ENCODE measurements at regions not wholly inside any gene's neighbourhood (a gene's known extent, or its start where the extent isn't known, plus 50 kb on each side); places are given as distances from the start of the nearest gene placed in this dataset.
"Not testable (repeated sequence)": the region's sequence is repeated elsewhere in the genome, so short reads cannot be mapped to it uniquely, and the experiment has no call there.

GRCh38 chr9:67461796-67462757, 396.7 kb upstream of the ANKRD20A1 start:
- H4K20me1 ChIP-seq (ENCODE audit: insufficient read depth, low read length); H3K79me2 ChIP-seq (ENCODE audit: insufficient read depth, low read length); BruUV-seq (replicated peaks); intact Hi-C loops (cut with micrococcal nuclease; ENCODE audit: unreplicated experiment); H3K4me3 ChIP-seq (replicated peaks in 1 of 3; ENCODE audit: insufficient read depth in 1 of 3, low read depth in 2 of 3, low read length in 3 of 3); in situ Hi-C loops (cut with HindIII; ENCODE audit: extremely low pct_ligation_motif_present, low pct_unique_long_range_greater_than_20kb); POLR2A ChIA-PET; H3K4me2 ChIP-seq (ENCODE audit: low read depth, low read length); H3K9ac ChIP-seq (ENCODE audit: insufficient read depth, low read depth, low read length); H3K27me3 ChIP-seq (ENCODE audit: control insufficient read depth in 1 of 2, insufficient read depth in 2 of 2, low read length in 2 of 2); H3K27ac ChIP-seq (ENCODE audit: extremely low read length, insufficient read depth, low read length); DNase-seq (ENCODE audit: low spot score); H3K9me3 ChIP-seq (ENCODE audit: low read length); H3K4me1 ChIP-seq (ENCODE audit: insufficient read depth, low read length); H2AFZ ChIP-seq (ENCODE audit: low read length); CTCF ChIA-PET (ENCODE audit: low intra/inter-chr PET ratio, low total read pairs); H3K36me3 ChIP-seq (replicated peaks in 1 of 2; ENCODE audit: control insufficient read depth in 1 of 2, insufficient read depth in 2 of 2, low read length in 2 of 2); FAIRE-seq: not testable (repeated sequence)
- peak; percentile 81 for ATAC-seq
- WGBS (ENCODE audit: low lambda C conversion rate) = no CpG with 5 or more reads among the region's 25 CpGs

GRCh38 chr9:67452941-67453340, 405.8 kb upstream of the ANKRD20A1 start:
- H3K4me3 ChIP-seq (replicated peaks in 1 of 3; ENCODE audit: insufficient read depth in 1 of 3, low read depth in 2 of 3, low read length in 3 of 3); H3K4me2 ChIP-seq (ENCODE audit: low read depth, low read length); in situ Hi-C loops (cut with HindIII; ENCODE audit: extremely low pct_ligation_motif_present, low pct_unique_long_range_greater_than_20kb); intact Hi-C loops (cut with micrococcal nuclease; ENCODE audit: unreplicated experiment); H3K27me3 ChIP-seq (ENCODE audit: control insufficient read depth in 1 of 2, insufficient read depth in 2 of 2, low read length in 2 of 2); H3K4me1 ChIP-seq (ENCODE audit: insufficient read depth, low read length); ATAC-seq; H2AFZ ChIP-seq (ENCODE audit: low read length); H3K36me3 ChIP-seq (replicated peaks in 1 of 2; ENCODE audit: control insufficient read depth in 1 of 2, insufficient read depth in 2 of 2, low read length in 2 of 2); DNase-seq (ENCODE audit: low spot score); H3K9ac ChIP-seq (ENCODE audit: insufficient read depth, low read depth, low read length); CTCF ChIA-PET (ENCODE audit: low intra/inter-chr PET ratio, low total read pairs); BruUV-seq (replicated peaks); FAIRE-seq; H4K20me1 ChIP-seq (ENCODE audit: insufficient read depth, low read length); POLR2A ChIA-PET; H3K9me3 ChIP-seq (ENCODE audit: low read length); H3K27ac ChIP-seq (ENCODE audit: extremely low read length, insufficient read depth, low read length); H3K79me2 ChIP-seq (ENCODE audit: insufficient read depth, low read length): not testable (repeated sequence)
- no CpG with 5 or more reads among the region's 3 CpGs for WGBS (ENCODE audit: low lambda C conversion rate)

DNA sequence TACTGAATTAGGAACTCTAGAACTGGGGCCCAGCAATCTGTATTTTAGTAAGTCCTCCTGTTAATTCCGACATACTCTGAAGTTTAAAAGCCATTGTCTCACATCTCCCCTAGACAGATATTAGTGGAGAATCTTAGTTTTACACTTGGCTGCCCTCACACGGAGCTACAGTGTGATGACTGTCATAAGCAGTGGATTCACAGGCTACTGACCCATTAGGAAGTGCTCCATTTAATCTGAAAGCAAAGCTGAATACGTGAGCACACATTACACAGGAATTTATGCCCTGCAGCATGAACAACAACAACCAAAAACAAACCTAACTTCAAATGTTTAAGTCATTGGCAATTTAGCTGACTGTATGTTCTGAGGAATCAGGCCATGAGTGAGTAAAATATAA, 416.4 kb upstream of the ANKRD20A1 start:
- DNase-seq (ENCODE audit: low spot score); FAIRE-seq; ATAC-seq; H3K4me1 ChIP-seq (ENCODE audit: insufficient read depth, low read length); H4K20me1 ChIP-seq (ENCODE audit: insufficient read depth, low read length); H2AFZ ChIP-seq (ENCODE audit: low read length); H3K9me3 ChIP-seq (ENCODE audit: low read length); CTCF ChIA-PET (ENCODE audit: low intra/inter-chr PET ratio, low total read pairs); H3K4me3 ChIP-seq (replicated peaks in 1 of 3; ENCODE audit: insufficient read depth in 1 of 3, low read depth in 2 of 3, low read length in 3 of 3); H3K79me2 ChIP-seq (ENCODE audit: insufficient read depth, low read length); H3K36me3 ChIP-seq (replicated peaks in 1 of 2; ENCODE audit: control insufficient read depth in 1 of 2, insufficient read depth in 2 of 2, low read length in 2 of 2); intact Hi-C loops (cut with micrococcal nuclease; ENCODE audit: unreplicated experiment); H3K27ac ChIP-seq (ENCODE audit: extremely low read length, insufficient read depth, low read length); BruUV-seq (replicated peaks); POLR2A ChIA-PET; H3K27me3 ChIP-seq (ENCODE audit: control insufficient read depth in 1 of 2, insufficient read depth in 2 of 2, low read length in 2 of 2); H3K4me2 ChIP-seq (ENCODE audit: low read depth, low read length); H3K9ac ChIP-seq (ENCODE audit: insufficient read depth, low read depth, low read length); in situ Hi-C loops (cut with HindIII; ENCODE audit: extremely low pct_ligation_motif_present, low pct_unique_long_range_greater_than_20kb): not testable (repeated sequence)
- no CpG with 5 or more reads among the region's 3 CpGs for WGBS (ENCODE audit: low lambda C conversion rate)

DNA sequence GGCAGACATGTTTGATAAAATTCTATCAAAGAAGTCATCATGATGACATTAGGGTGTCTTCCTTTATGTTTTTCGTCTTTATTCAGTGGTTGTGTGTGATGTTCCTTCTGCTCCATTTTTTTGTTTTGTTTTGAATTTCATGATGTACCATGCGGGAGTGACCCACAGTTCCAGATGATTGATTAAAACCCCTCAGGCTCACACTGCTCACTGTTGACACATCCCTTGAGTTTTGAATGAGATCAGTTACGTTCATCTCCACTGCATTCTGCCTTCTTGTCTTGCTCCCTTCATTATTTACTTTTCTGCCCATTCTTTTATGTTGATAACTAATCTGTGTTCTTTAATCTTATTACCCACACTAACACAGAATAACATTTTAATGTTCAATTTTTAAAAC, 421.7 kb upstream of the ANKRD20A1 start:
- FAIRE-seq; H2AFZ ChIP-seq (ENCODE audit: low read length); H3K9me3 ChIP-seq (ENCODE audit: low read length); DNase-seq (ENCODE audit: low spot score); intact Hi-C loops (cut with micrococcal nuclease; ENCODE audit: unreplicated experiment); BruUV-seq (replicated peaks); POLR2A ChIA-PET; H4K20me1 ChIP-seq (ENCODE audit: insufficient read depth, low read length); in situ Hi-C loops (cut with HindIII; ENCODE audit: extremely low pct_ligation_motif_present, low pct_unique_long_range_greater_than_20kb); H3K4me1 ChIP-seq (ENCODE audit: insufficient read depth, low read length); H3K4me3 ChIP-seq (replicated peaks in 1 of 3; ENCODE audit: insufficient read depth in 1 of 3, low read depth in 2 of 3, low read length in 3 of 3); H3K36me3 ChIP-seq (replicated peaks in 1 of 2; ENCODE audit: control insufficient read depth in 1 of 2, insufficient read depth in 2 of 2, low read length in 2 of 2); H3K27me3 ChIP-seq (ENCODE audit: control insufficient read depth in 1 of 2, insufficient read depth in 2 of 2, low read length in 2 of 2); H3K9ac ChIP-seq (ENCODE audit: insufficient read depth, low read depth, low read length); H3K27ac ChIP-seq (ENCODE audit: extremely low read length, insufficient read depth, low read length); H3K4me2 ChIP-seq (ENCODE audit: low read depth, low read length); CTCF ChIA-PET (ENCODE audit: low intra/inter-chr PET ratio, low total read pairs); ATAC-seq; H3K79me2 ChIP-seq (ENCODE audit: insufficient read depth, low read length): not testable (repeated sequence)
- WGBS (ENCODE audit: low lambda C conversion rate) = 0% methylated on average over 1 of the region's 3 CpGs
